ENCODE measurements at regions not wholly inside any gene's neighbourhood (a gene's known extent, or its start where the extent isn't known, plus 50 kb on each side); places are given as distances from the start of the nearest gene placed in this dataset.
"Not testable (repeated sequence)": the region's sequence is repeated elsewhere in the genome, so short reads cannot be mapped to it uniquely, and the experiment has no call there.

DNA sequence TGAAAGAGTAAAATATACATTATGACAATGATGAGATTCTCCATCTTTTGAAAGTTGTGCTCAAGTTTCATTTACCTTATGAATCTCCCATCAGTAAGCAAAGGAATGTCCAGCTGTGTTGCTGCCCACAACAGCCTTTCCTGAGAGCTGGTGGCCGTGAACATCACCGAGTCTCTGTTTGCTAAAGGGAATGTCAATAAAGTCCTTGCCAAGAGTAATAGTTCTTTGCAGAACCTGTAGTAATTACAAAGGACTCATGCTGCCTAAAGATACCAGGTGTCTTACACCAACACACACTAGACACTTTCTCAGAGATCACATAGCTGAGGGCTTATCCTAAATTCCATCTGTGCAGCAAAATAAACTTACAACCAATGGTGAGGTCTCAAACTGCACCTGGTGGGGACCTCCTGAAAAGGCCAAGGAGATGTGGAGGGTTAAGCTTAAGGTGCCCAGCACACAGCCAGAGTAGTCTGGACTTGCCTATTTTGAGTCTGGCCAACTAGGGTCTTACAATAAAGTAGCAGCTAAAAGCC is 111.1 kb upstream of the DAPK1 start:
- TF ChIP-seq CTCF (IDR thresholded peaks at IDR 0.05): no peak
- H3K4me1 Mint-ChIP-seq (ENCODE audit: low read depth): peaks cover 76% of the 10 kb centered on the region
- DNase-seq (ENCODE audit: low spot score): no peak
- no peaks in the 10 kb centered on the region for H3K9me3 Mint-ChIP-seq (ENCODE audit: low read depth)
- H3K27ac Mint-ChIP-seq (ENCODE audit: unreplicated experiment): peak overlapping the region; percentile 49
- no peaks in the 10 kb centered on the region for H3K36me3 Mint-ChIP-seq (ENCODE audit: low read depth)
- no peak overlapping the region for H3K4me3 Mint-ChIP-seq (ENCODE audit: unreplicated experiment)
- H3K27me3 Mint-ChIP-seq (ENCODE audit: low read depth): no peaks in the 10 kb centered on the region

GRCh38 chr9:87387351-87388011 is 110.2 kb upstream of the DAPK1 start:
- no peaks in the 10 kb centered on the region for H3K9me3 Mint-ChIP-seq (ENCODE audit: low read depth)
- H3K27ac Mint-ChIP-seq (ENCODE audit: unreplicated experiment): no peak overlapping the region
- DNase-seq (ENCODE audit: low spot score): no peak
- TF ChIP-seq CTCF (IDR thresholded peaks at IDR 0.05): no peak
- H3K27me3 Mint-ChIP-seq (ENCODE audit: low read depth): no peaks in the 10 kb centered on the region
- H3K4me1 Mint-ChIP-seq (ENCODE audit: low read depth): peaks cover 67% of the 10 kb centered on the region
- H3K4me3 Mint-ChIP-seq (ENCODE audit: unreplicated experiment): no peak overlapping the region
- H3K36me3 Mint-ChIP-seq (ENCODE audit: low read depth): no peaks in the 10 kb centered on the region

- peaks cover 56% of the 10 kb centered on the region for H3K4me1 Mint-ChIP-seq (ENCODE audit: low read depth)
- H3K4me3 Mint-ChIP-seq (ENCODE audit: unreplicated experiment); H3K9me3 Mint-ChIP-seq (ENCODE audit: low read depth); H3K36me3 Mint-ChIP-seq (ENCODE audit: low read depth); H3K27ac Mint-ChIP-seq (ENCODE audit: unreplicated experiment); DNase-seq (ENCODE audit: low spot score); H3K27me3 Mint-ChIP-seq (ENCODE audit: low read depth): not testable (repeated sequence)
These were observed 109.0 kb upstream of the DAPK1 start for GRCh38 chr9:87388708-87389107.

GRCh38 chr9:87389936-87390335 is 107.7 kb upstream of the DAPK1 start:
- H3K36me3 Mint-ChIP-seq (ENCODE audit: low read depth): no peaks in the 10 kb centered on the region
- H3K27ac Mint-ChIP-seq (ENCODE audit: unreplicated experiment): no peak overlapping the region
- H3K27me3 Mint-ChIP-seq (ENCODE audit: low read depth): no peaks in the 10 kb centered on the region
- peaks cover 9% of the 10 kb centered on the region for H3K9me3 Mint-ChIP-seq (ENCODE audit: low read depth)
- H3K4me3 Mint-ChIP-seq (ENCODE audit: unreplicated experiment): no peak overlapping the region
- DNase-seq (ENCODE audit: low spot score): no peak
- H3K4me1 Mint-ChIP-seq (ENCODE audit: low read depth): peaks cover 46% of the 10 kb centered on the region
- no peak for TF ChIP-seq CTCF (IDR thresholded peaks at IDR 0.05)

DNA sequence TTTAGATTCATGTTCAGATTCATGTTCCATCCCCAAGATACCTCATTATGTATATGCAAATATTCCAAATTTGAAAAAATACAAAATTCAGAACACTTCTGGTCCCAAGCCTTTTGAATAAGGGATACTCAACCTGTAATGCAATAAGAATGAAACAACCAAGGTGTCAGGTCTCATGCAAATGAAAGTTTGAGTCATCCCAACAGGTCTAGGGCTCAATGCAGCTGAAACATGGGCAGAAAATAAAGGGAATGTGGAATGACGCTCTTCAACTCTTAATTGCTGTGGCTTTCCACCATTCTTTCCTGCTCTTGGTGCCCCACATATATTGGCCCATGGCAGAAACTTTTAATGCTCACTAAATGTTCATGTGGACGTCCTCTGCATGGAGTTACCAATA is 107.3 kb upstream of the DAPK1 start:
- peaks cover 45% of the 10 kb centered on the region for H3K4me1 Mint-ChIP-seq (ENCODE audit: low read depth)
- DNase-seq (ENCODE audit: low spot score): no peak
- no peak for TF ChIP-seq CTCF (IDR thresholded peaks at IDR 0.05)
- H3K4me3 Mint-ChIP-seq (ENCODE audit: unreplicated experiment): no peak overlapping the region
- no peak overlapping the region for H3K27ac Mint-ChIP-seq (ENCODE audit: unreplicated experiment)
- no peaks in the 10 kb centered on the region for H3K27me3 Mint-ChIP-seq (ENCODE audit: low read depth)
- H3K9me3 Mint-ChIP-seq (ENCODE audit: low read depth): peaks cover 9% of the 10 kb centered on the region
- H3K36me3 Mint-ChIP-seq (ENCODE audit: low read depth): no peaks in the 10 kb centered on the region

GRCh38 chr9:87392086-87392485 is 105.6 kb upstream of the DAPK1 start:
- peaks cover 40% of the 10 kb centered on the region for H3K4me1 Mint-ChIP-seq (ENCODE audit: low read depth)
- peaks cover 9% of the 10 kb centered on the region for H3K9me3 Mint-ChIP-seq (ENCODE audit: low read depth)
- H3K27ac Mint-ChIP-seq (ENCODE audit: unreplicated experiment): no peak overlapping the region
- no peak for TF ChIP-seq CTCF (IDR thresholded peaks at IDR 0.05)
- DNase-seq (ENCODE audit: low spot score): no peak
- H3K4me3 Mint-ChIP-seq (ENCODE audit: unreplicated experiment): no peak overlapping the region
- no peaks in the 10 kb centered on the region for H3K27me3 Mint-ChIP-seq (ENCODE audit: low read depth)
- H3K36me3 Mint-ChIP-seq (ENCODE audit: low read depth): no peaks in the 10 kb centered on the region

Measured in chondrocyte (in vitro differentiated cells).